NCI-H1092 treated with DMSO at 0.1 percent for 48 hours (cell line): ENCODE measurements at regions not wholly inside any gene's neighbourhood (a gene's known extent, or its start where the extent isn't known, plus 50 kb on each side); places are given as distances from the start of the nearest gene placed in this dataset.
A peak's percentile ranks its signal among the peaks of the same experiment; 100 is the strongest.
"Not testable (repeated sequence)": the region's sequence is repeated elsewhere in the genome, so short reads cannot be mapped to it uniquely, and the experiment has no call there.

Experiments
- DNase-seq: peaks from one replicate; lab custom pipeline; 2025; lab: John Stamatoyannopoulos, UW

GRCh38 chr2:7530001-7530400, 612.8 kb downstream of the RNF144A start:
- no peak for DNase-seq

- DNase-seq, result no peak
These were observed 621.9 kb downstream of the RNF144A start for GRCh38 chr2:7539077-7539476.

GRCh38 chr2:7539760-7540159, 622.5 kb downstream of the RNF144A start:
- DNase-seq, result no peak

- DNase-seq, result no peak
These were observed 635.8 kb downstream of the RNF144A start for GRCh38 chr2:7552825-7553570.

- no peak for DNase-seq
These were observed 638.0 kb downstream of the RNF144A start for GRCh38 chr2:7555260-7555659.

GRCh38 chr2:7557376-7557775, 640.2 kb downstream of the RNF144A start:
- DNase-seq, result no peak

GRCh38 chr2:7559791-7560190, 642.6 kb downstream of the RNF144A start:
- DNase-seq, result no peak

GRCh38 chr2:7566382-7566881, 649.2 kb downstream of the RNF144A start:
- no peak for DNase-seq

- not testable (repeated sequence) for DNase-seq
These were observed 649.9 kb downstream of the RNF144A start for GRCh38 chr2:7567116-7567515.

GRCh38 chr2:7567646-7568045, 650.4 kb downstream of the RNF144A start:
- no peak for DNase-seq

GRCh38 chr2:7570247-7570646, 653.0 kb downstream of the RNF144A start:
- DNase-seq, result no peak

GRCh38 chr2:7571701-7572100, 654.5 kb downstream of the RNF144A start:
- no peak for DNase-seq

GRCh38 chr2:7572450-7572849, 655.2 kb downstream of the RNF144A start:
- peak; percentile 45 for DNase-seq

- no peak for DNase-seq
These were observed 656.1 kb downstream of the RNF144A start for GRCh38 chr2:7573166-7573825.

- DNase-seq, result no peak
These were observed 657.2 kb downstream of the RNF144A start for GRCh38 chr2:7574385-7574784.

- no peak for DNase-seq
These were observed 660.6 kb downstream of the RNF144A start for GRCh38 chr2:7577769-7578168.

GRCh38 chr2:7584017-7584416, 666.8 kb downstream of the RNF144A start:
- no peak for DNase-seq

GRCh38 chr2:7586898-7587297, 669.7 kb downstream of the RNF144A start:
- no peak for DNase-seq

- no peak for DNase-seq
These were observed 671.1 kb downstream of the RNF144A start for GRCh38 chr2:7588295-7588694.

GRCh38 chr2:7592618-7593140, 675.5 kb downstream of the RNF144A start:
- no peak for DNase-seq

- DNase-seq, result no peak
These were observed 676.1 kb downstream of the RNF144A start for GRCh38 chr2:7593360-7593759.

GRCh38 chr2:7594211-7594610, 677.0 kb downstream of the RNF144A start:
- DNase-seq, result no peak

GRCh38 chr2:7595206-7595605, 678.0 kb downstream of the RNF144A start:
- no peak for DNase-seq
